CD14-positive monocyte (primary cell): ENCODE measurements at regions not wholly inside any gene's neighbourhood (a gene's known extent, or its start where the extent isn't known, plus 50 kb on each side); places are given as distances from the start of the nearest gene placed in this dataset.

Source experiments
- DNase-seq, 3 donors: peaks; one replicate each; pipeline ENCODE4 v3.0.0-alpha.2; 2011 to 2022
- H2AFZ ChIP-seq: 2 replicates; pipeline ENCODE4 v1.6.0; 2012; ENCODE audit warnings: mild to moderate bottlenecking, low read depth, low read length, inconsistent platforms; ENCODE audit not compliant: insufficient read depth, poor library complexity, severe bottlenecking
- H3K27ac ChIP-seq, 2 donors: 1 replicate in 1 of 2; 2 replicates in 1 of 2; pipeline ENCODE4 v1.5.1; 2012 to 2013; ENCODE audit warnings: low read length in 2 of 2, control low read depth in 1 of 2, inconsistent platforms in 1 of 2, low read depth in 1 of 2, mild to moderate bottlenecking in 1 of 2
- H3K27me3 ChIP-seq, 2 donors: one replicate each; pipeline versions ENCODE4 v1.6.0 to v1.6.1; 2011 to 2013; ENCODE audit warnings: low read length in 2 of 2; ENCODE audit not compliant: control insufficient read depth in 2 of 2, insufficient read depth in 2 of 2
- H3K36me3 ChIP-seq, 2 donors: replicated peaks in 1 of 2; 1 replicate in 1 of 2; 2 replicates in 1 of 2; pipeline versions ENCODE4 v1.5.1 to v1.6.1; 2012 to 2013; ENCODE audit warnings: low read length in 2 of 2, control low read depth in 1 of 2, inconsistent platforms in 1 of 2, mild to moderate bottlenecking in 1 of 2; ENCODE audit not compliant: insufficient read depth in 2 of 2, control insufficient read depth in 1 of 2
- H3K4me1 ChIP-seq, 2 donors: 1 replicate in 1 of 2; 2 replicates in 1 of 2; pipeline versions ENCODE4 v1.5.1 to v1.6.1; 2012 to 2013; ENCODE audit warnings: low read length in 2 of 2, control low read depth in 1 of 2, inconsistent platforms in 1 of 2, mild to moderate bottlenecking in 1 of 2, moderate library complexity in 1 of 2; ENCODE audit not compliant: insufficient read depth in 2 of 2, control insufficient read depth in 1 of 2
- H3K4me2 ChIP-seq: replicated peaks from 2 replicates; pipeline ENCODE3; 2012; ENCODE audit warnings: low read length, moderate library complexity, mild to moderate bottlenecking; ENCODE audit not compliant: poor library complexity, severe bottlenecking; ENCODE audit errors: extremely low read depth
- H3K4me3 ChIP-seq, 3 experiments: fragments of 200-600 bp in 1 of 3; sonication (generic) in 1 of 3; replicated peaks in 1 of 3; 1 replicate in 2 of 3; 2 replicates in 1 of 3; pipeline ENCODE4 v1.5.1; 2011 to 2013; ENCODE audit warnings: low read length in 3 of 3, mild to moderate bottlenecking in 3 of 3, control low read depth in 2 of 3, low read depth in 2 of 3, inconsistent platforms in 1 of 3, moderate library complexity in 1 of 3
- H3K79me2 ChIP-seq: 2 replicates; pipeline ENCODE4 v1.6.0; 2012; ENCODE audit warnings: mild to moderate bottlenecking, control low read depth, inconsistent platforms, low read length, moderate library complexity; ENCODE audit not compliant: insufficient read depth
- H3K9ac ChIP-seq: 2 replicates; pipeline ENCODE4 v1.6.0; 2017; ENCODE audit warnings: low read length, mild to moderate bottlenecking; ENCODE audit not compliant: insufficient read depth, poor library complexity, severe bottlenecking
- H3K9me3 ChIP-seq, 2 donors: replicated peaks in 1 of 2; 1 replicate in 1 of 2; 2 replicates in 1 of 2; pipeline versions ENCODE4 v1.5.1 to v1.6.1; 2012 to 2013; ENCODE audit warnings: low read length in 2 of 2, control low read depth in 1 of 2; ENCODE audit not compliant: control insufficient read depth in 1 of 2, insufficient read depth in 1 of 2
- H4K20me1 ChIP-seq: 2 replicates; pipeline ENCODE4 v1.6.0; 2012; ENCODE audit warnings: mild to moderate bottlenecking, low read length, control low read depth, moderate library complexity; ENCODE audit not compliant: insufficient read depth
- H3K27ac Mint-ChIP-seq, 7 donors: one replicate each; pipeline ENCODE4 v1.8.0; 2020; ENCODE audit warnings: mild to moderate bottlenecking in 7 of 7, mixed read lengths in 7 of 7, moderate library complexity in 6 of 7, inconsistent platforms in 2 of 7
- H3K27me3 Mint-ChIP-seq, 3 donors: one replicate each; pipeline ENCODE4 v1.8.0; 2021 to 2022; ENCODE audit warnings: low read depth in 3 of 3, mild to moderate bottlenecking in 3 of 3, mixed read lengths in 3 of 3, moderate library complexity in 3 of 3, inconsistent platforms in 1 of 3
- H3K36me3 Mint-ChIP-seq, 2 donors: one replicate each; pipeline ENCODE4 v1.8.0; 2020; ENCODE audit warnings: mixed read lengths in 2 of 2, inconsistent platforms in 1 of 2, mild to moderate bottlenecking in 1 of 2
- H3K4me1 Mint-ChIP-seq: one replicate; pipeline ENCODE4 v1.8.0; 2020; ENCODE audit warnings: mild to moderate bottlenecking, mixed read lengths
- H3K4me3 Mint-ChIP-seq, 2 donors: one replicate each; pipeline ENCODE4 v1.8.0; 2020; ENCODE audit warnings: mild to moderate bottlenecking in 2 of 2, mixed read lengths in 2 of 2, moderate library complexity in 1 of 2
- H3K9me3 Mint-ChIP-seq, 7 donors: one replicate each; pipeline ENCODE4 v1.8.0; 2020 to 2022; ENCODE audit warnings: mixed read lengths in 7 of 7, mild to moderate bottlenecking in 6 of 7, moderate library complexity in 6 of 7, inconsistent platforms in 2 of 7
- CTCF ChIP-seq: fragments of 200-600 bp; IDR thresholded peaks from one replicate; pipeline ENCODE4 v1.8.0; 2022; ENCODE audit warnings: antibody characterized with exemption, mild to moderate bottlenecking
- WGBS: methylation state at CpG from one replicate; pipeline ENCODE4 v1.1.5; 2013; ENCODE audit warnings: missing lambda C conversion rate; ENCODE audit not compliant: insufficient coverage; 5-methylcytosine and 5-hydroxymethylcytosine counted together
- intact Hi-C, 2 donors: fragments of 100-400 bp; cut with micrococcal nuclease; formaldehyde crosslinking; loops; one replicate each; pipeline versions ENCODE4 v1.15.0 to v1.15.1; 2023

DNA sequence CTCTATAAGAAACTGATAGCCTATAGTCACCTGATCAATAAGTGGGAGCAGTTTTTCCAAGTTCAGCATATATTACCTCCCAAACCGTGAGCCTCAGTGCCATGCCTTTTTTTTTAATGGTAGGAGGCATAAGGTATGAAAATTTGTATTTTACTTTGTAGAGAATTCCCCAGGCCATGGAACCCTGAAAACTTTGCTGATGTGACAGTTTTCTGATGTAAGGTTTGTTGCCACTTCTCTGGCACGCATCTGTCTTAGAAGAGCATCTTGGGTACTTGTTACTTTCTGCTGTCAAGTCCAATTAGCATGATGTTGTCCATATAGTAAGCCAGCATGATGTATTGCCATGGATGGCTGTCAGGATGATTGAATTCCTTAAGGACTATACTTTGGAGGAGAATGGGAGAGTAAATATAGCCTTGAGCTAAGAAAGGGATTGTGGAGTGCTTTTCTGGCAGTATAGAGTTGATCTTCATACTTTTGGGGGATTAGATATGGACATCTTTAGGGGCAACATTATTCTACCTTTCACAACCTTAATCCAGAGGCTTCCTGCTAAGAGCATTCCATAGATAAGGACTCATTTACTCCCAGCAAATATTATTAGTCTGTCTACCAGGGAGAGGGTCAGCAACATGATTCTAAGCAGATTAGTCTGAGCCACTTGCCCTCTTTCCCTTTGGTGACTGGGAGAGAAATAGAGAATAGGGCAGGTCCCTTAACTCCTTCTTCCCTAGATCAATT is 389.6 kb downstream of the YTHDC2 start:
- TF ChIP-seq CTCF: no peak
- Histone ChIP-seq H3K9ac (no peak overlapping the region), H3K27ac (no peak overlapping the region), H3K27me3 (no peaks in the 10 kb centered on the region), H3K79me2 (no peaks in the 10 kb centered on the region), H2AFZ (no peak overlapping the region), H3K4me3 (no peak overlapping the region), H3K4me1 (no peaks in the 10 kb centered on the region), H3K4me2 (no peak overlapping the region), H3K9me3 (peaks cover 0 to 2% of the 10 kb centered on the region in 2 donors), H4K20me1 (no peaks in the 10 kb centered on the region), H3K36me3 (no peaks in the 10 kb centered on the region)
- H3K36me3 Mint-ChIP-seq: no peaks in the 10 kb centered on the region
- no peak overlapping the region for H3K27ac Mint-ChIP-seq
- 44% methylated on average over 1 of the region's 2 CpGs for WGBS
- H3K4me3 Mint-ChIP-seq: no peak overlapping the region
- no peaks in the 10 kb centered on the region for H3K4me1 Mint-ChIP-seq
- intact Hi-C loops: no loop called here
- H3K9me3 Mint-ChIP-seq: peaks cover 0 to 6% (median 0%) of the 10 kb centered on the region in 7 donors
- no peak for DNase-seq
- H3K27me3 Mint-ChIP-seq: no peaks in the 10 kb centered on the region

DNA sequence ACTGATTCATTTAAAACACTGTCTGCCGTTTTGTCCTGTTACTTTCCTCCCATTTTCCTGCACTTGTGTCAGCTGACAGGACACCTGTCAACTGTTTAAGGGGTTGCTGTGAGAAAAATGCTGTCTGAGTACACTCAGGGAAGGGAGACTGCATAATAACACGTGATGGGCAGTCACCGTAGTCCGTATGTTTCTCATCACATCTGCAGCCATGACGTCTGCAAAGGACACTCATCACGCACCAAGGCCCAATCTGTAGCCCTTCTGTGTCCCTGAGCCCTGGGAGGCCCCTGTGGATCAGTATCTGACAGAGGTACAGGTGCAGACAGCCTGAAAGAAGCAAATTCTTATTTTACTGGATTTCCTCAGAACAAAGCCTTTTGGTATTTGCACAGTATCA is 396.3 kb downstream of the YTHDC2 start:
- no peak for DNase-seq

More for the DNA sequence above, 396.3 kb downstream of the YTHDC2 start:
- WGBS: 92% methylated on average over 5 of the region's 6 CpGs
- Histone ChIP-seq H3K4me3 (no peak overlapping the region), H3K36me3 (no peaks in the 10 kb centered on the region), H3K27ac (no peak overlapping the region), H3K27me3 (no peaks in the 10 kb centered on the region), H3K9me3 (peaks cover 8 to 9% of the 10 kb centered on the region in 2 donors), H3K9ac (no peak overlapping the region), H3K4me1 (no peaks in the 10 kb centered on the region), H2AFZ (no peak overlapping the region), H3K79me2 (no peaks in the 10 kb centered on the region), H3K4me2 (no peak overlapping the region), H4K20me1 (no peaks in the 10 kb centered on the region)
- no peak overlapping the region for H3K4me3 Mint-ChIP-seq
- no peaks in the 10 kb centered on the region for H3K4me1 Mint-ChIP-seq
- intact Hi-C loops: no loop called here
- TF ChIP-seq CTCF: no peak
- H3K9me3 Mint-ChIP-seq: peaks cover 0 to 14% (median 2%) of the 10 kb centered on the region in 7 donors
- no peaks in the 10 kb centered on the region for H3K27me3 Mint-ChIP-seq
- H3K36me3 Mint-ChIP-seq: no peaks in the 10 kb centered on the region
- H3K27ac Mint-ChIP-seq: no peak overlapping the region
